ENCODE measurements at regions not wholly inside any gene's neighbourhood (a gene's known extent, or its start where the extent isn't known, plus 50 kb on each side); places are given as distances from the start of the nearest gene placed in this dataset.

GRCh38 chr10:131792011-131792651, 108.7 kb upstream of the PPP2R2D start:
- ATAC-seq (no peak), DNase-seq (ENCODE audit: low read depth in 1 of 2, low spot score in 1 of 2) (no peak), FAIRE-seq (no peak)
- H3K4me3 ChIP-seq: no peak overlapping the region
- ChIA-PET POLR2A (no interaction called here), CTCF (no interaction called here)
- TF ChIP-seq CBX2 (IDR thresholded peaks at IDR 0.05; ENCODE audit: borderline replicate concordance, low read depth): no peak
- no peak for TF ChIP-seq ZFP36 (IDR thresholded peaks at IDR 0.05; ENCODE audit: borderline replicate concordance, partially characterized antibody)
- no peak for TF ChIP-seq PHF8 (IDR thresholded peaks at IDR 0.05; ENCODE audit: borderline replicate concordance, low read depth)
- TF ChIP-seq, protein P1, sequence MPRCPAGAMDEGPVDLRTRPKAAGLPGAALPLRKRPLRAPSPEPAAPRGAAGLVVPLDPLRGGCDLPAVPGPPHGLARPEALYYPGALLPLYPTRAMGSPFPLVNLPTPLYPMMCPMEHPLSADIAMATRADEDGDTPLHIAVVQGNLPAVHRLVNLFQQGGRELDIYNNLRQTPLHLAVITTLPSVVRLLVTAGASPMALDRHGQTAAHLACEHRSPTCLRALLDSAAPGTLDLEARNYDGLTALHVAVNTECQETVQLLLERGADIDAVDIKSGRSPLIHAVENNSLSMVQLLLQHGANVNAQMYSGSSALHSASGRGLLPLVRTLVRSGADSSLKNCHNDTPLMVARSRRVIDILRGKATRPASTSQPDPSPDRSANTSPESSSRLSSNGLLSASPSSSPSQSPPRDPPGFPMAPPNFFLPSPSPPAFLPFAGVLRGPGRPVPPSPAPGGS (IDR thresholded peaks at IDR 0.05): no peak
- 26% methylated on average over 12 of the region's 12 CpGs for WGBS (ENCODE audit: missing lambda C conversion rate)
- H3K27ac ChIP-seq: no peak overlapping the region
- H3K9me3 ChIP-seq: peaks cover 3% of the 10 kb centered on the region; the same call in 2 of the 3 replicates
- no peak overlapping the region for H3K4me2 ChIP-seq
- H3K4me1 ChIP-seq: no peaks in the 10 kb centered on the region

DNA sequence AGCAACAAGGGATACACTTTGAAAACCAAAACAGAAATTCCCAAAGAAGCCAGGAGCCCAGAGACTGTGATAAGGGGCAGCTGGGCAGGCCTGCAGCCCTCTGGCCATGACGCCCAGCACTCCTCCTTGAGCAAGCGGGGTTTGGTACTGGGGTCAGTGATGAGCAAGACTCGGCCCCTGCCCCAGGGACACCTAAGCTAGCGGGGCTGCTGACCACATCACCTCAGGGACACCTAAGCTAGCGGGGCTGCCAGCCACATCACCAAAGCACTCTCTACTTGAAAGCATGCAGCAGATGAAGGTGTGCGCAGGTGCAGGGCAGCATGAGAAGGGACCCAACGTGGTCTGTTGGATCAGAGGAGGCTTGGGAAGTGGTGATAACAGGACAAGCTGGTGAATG, 108.0 kb upstream of the PPP2R2D start:
- WGBS (ENCODE audit: missing lambda C conversion rate): 41% methylated on average over 7 of the region's 7 CpGs
- TF ChIP-seq, protein P2, sequence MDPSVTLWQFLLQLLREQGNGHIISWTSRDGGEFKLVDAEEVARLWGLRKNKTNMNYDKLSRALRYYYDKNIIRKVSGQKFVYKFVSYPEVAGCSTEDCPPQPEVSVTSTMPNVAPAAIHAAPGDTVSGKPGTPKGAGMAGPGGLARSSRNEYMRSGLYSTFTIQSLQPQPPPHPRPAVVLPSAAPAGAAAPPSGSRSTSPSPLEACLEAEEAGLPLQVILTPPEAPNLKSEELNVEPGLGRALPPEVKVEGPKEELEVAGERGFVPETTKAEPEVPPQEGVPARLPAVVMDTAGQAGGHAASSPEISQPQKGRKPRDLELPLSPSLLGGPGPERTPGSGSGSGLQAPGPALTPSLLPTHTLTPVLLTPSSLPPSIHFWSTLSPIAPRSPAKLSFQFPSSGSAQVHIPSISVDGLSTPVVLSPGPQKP (IDR thresholded peaks at IDR 0.05; ENCODE audit: low read depth, low read length): no peak
- no peak for TF ChIP-seq HDAC2 (IDR thresholded peaks at IDR 0.05)
- TF ChIP-seq KDM5A (IDR thresholded peaks at IDR 0.05): no peak
- TF ChIP-seq CHD4 (IDR thresholded peaks at IDR 0.05; ENCODE audit: borderline replicate concordance): no peak
- no peak for TF ChIP-seq ESRRA (IDR thresholded peaks at IDR 0.05; ENCODE audit: borderline replicate concordance, low read length)
- TF ChIP-seq RARB (CRISPR knock-in tag; IDR thresholded peaks at IDR 0.05): no peak
- TF ChIP-seq RAD21 (conservative IDR thresholded peaks at IDR 0.05 in 1 of 2, IDR thresholded peaks at IDR 0.05 in 1 of 2): no peak
- no peak for TF ChIP-seq JUNB (IDR thresholded peaks at IDR 0.05)
- TF ChIP-seq CTCF (IDR thresholded peaks at IDR 0.05): no peak
- TF ChIP-seq ZC3H11A (IDR thresholded peaks at IDR 0.05): no peak
- no peak for TF ChIP-seq POLR2AphosphoS2 (conservative IDR thresholded peaks at IDR 0.05; ENCODE audit: low read length)
- no peak for TF ChIP-seq EHF (CRISPR knock-in tag; IDR thresholded peaks at IDR 0.05)
- no peak for TF ChIP-seq NFE2L2 (conservative IDR thresholded peaks at IDR 0.05; ENCODE audit: low read length)
- ChIA-PET POLR2A (no interaction called here), CTCF (no interaction called here)
- Histone ChIP-seq H3K4me1 (no peaks in the 10 kb centered on the region), H3K4me2 (no peak overlapping the region), H3K4me3 (no peak overlapping the region), H3K27ac (no peak overlapping the region), H3K9me3 (peaks cover 8% of the 10 kb centered on the region; the same call in 2 of the 3 replicates)
- ATAC-seq: no peak
- FAIRE-seq: no peak
- no peak for DNase-seq (ENCODE audit: low read depth in 1 of 2, low spot score in 1 of 2)

DNA sequence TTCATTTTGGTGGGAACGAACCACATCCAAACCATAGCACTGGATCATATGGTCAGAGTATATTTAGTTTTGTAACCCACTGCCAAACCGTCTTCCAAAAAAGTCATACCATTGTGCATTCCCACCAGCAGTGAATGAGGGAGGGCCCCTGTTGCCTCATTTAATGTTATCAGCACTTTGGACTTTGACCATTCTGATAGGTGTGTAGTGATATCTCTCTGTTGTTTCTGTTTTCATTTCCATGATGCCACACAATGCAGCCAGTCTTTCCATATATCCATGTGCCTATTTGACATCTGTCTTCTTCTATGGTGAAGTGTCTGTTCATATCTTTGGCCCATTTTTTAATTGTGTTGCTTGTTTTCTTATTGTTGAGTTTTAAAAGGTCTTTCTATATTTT, 105.0 kb upstream of the PPP2R2D start:
- ChIA-PET CTCF (no interaction called here), POLR2A (no interaction called here)
- Histone ChIP-seq H3K9me3 (peaks cover 22% of the 10 kb centered on the region), H3K4me1 (no peaks in the 10 kb centered on the region), H3K27ac (no peak overlapping the region), H3K4me3 (no peak overlapping the region), H3K4me2 (no peak overlapping the region)
- no peak for ATAC-seq
- DNase-seq (ENCODE audit: low read depth in 1 of 2, low spot score in 1 of 2): no peak
- 0% methylated on average over 2 of the region's 2 CpGs for WGBS (ENCODE audit: missing lambda C conversion rate)
- no peak for FAIRE-seq
- TF ChIP-seq USF2 (IDR thresholded peaks at IDR 0.05) (no peak), HDAC2 (IDR thresholded peaks at IDR 0.05) (no peak), SREBF2 (IDR thresholded peaks at IDR 0.05) (no peak), MYC (IDR thresholded peaks at IDR 0.05; ENCODE audit: borderline replicate concordance, low read length) (no peak), TP53 (CRISPR knock-in tag; IDR thresholded peaks at IDR 0.05) (no peak), MAX (IDR thresholded peaks at IDR 0.05) (no peak), CBX8 (IDR thresholded peaks at IDR 0.05) (no peak), CBX2 (IDR thresholded peaks at IDR 0.05; ENCODE audit: borderline replicate concordance, low read depth) (no peak), HEYL (CRISPR knock-in tag; IDR thresholded peaks at IDR 0.05) (no peak)
- TF ChIP-seq, protein P2 (IDR thresholded peaks at IDR 0.05; ENCODE audit: low read depth, low read length): no peak
- TF ChIP-seq, protein P3, sequence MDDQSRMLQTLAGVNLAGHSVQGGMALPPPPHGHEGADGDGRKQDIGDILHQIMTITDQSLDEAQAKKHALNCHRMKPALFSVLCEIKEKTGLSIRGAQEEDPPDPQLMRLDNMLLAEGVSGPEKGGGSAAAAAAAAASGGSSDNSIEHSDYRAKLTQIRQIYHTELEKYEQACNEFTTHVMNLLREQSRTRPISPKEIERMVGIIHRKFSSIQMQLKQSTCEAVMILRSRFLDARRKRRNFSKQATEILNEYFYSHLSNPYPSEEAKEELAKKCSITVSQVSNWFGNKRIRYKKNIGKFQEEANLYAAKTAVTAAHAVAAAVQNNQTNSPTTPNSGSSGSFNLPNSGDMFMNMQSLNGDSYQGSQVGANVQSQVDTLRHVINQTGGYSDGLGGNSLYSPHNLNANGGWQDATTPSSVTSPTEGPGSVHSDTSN (IDR thresholded peaks at IDR 0.05): no peak
- TF ChIP-seq, protein P1 (IDR thresholded peaks at IDR 0.05): no peak
